GM12875 (cell line): ENCODE measurements at regions not wholly inside any gene's neighbourhood (a gene's known extent, or its start where the extent isn't known, plus 50 kb on each side); places are given as distances from the start of the nearest gene placed in this dataset.
"Not testable (repeated sequence)": the region's sequence is repeated elsewhere in the genome, so short reads cannot be mapped to it uniquely, and the experiment has no call there.

Experiments
- H3K4me3 ChIP-seq: one replicate; pipeline ENCODE4 v1.5.1; 2011; ENCODE audit warnings: low read depth, low read length, control low read depth
- TF ChIP-seq, protein P1 (sequence below): IDR thresholded peaks from 2 replicates; pipeline ENCODE4 v1.5.1; 2011; ENCODE audit warnings: low read depth, mild to moderate bottlenecking, control low read depth, inconsistent platforms, low read length, moderate library complexity, borderline replicate concordance; ENCODE audit not compliant: insufficient read depth

DNA sequence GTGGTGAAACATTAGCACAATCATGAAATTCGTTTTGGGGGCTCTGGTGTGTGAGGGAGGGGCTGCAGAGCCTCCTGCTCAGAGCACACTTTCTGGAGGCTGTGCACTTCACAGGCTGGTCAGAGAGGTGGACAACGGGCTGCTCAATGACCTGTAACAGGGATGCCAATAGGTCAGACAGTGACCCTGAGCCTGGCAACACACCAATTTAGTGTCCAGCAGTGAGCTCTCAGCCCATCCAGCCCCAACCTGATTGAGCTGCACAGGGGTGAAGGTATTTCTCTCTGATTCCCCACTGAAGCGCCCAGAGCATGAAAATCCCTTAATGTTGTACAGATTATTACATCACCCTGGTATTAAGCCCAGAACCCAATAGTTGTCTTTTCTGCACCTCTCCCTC lies 191.3 kb upstream of the ZNF32 start:
- H3K4me3 ChIP-seq: no peak overlapping the region
- TF ChIP-seq, protein P1, sequence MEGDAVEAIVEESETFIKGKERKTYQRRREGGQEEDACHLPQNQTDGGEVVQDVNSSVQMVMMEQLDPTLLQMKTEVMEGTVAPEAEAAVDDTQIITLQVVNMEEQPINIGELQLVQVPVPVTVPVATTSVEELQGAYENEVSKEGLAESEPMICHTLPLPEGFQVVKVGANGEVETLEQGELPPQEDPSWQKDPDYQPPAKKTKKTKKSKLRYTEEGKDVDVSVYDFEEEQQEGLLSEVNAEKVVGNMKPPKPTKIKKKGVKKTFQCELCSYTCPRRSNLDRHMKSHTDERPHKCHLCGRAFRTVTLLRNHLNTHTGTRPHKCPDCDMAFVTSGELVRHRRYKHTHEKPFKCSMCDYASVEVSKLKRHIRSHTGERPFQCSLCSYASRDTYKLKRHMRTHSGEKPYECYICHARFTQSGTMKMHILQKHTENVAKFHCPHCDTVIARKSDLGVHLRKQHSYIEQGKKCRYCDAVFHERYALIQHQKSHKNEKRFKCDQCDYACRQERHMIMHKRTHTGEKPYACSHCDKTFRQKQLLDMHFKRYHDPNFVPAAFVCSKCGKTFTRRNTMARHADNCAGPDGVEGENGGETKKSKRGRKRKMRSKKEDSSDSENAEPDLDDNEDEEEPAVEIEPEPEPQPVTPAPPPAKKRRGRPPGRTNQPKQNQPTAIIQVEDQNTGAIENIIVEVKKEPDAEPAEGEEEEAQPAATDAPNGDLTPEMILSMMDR: no peak

DNA sequence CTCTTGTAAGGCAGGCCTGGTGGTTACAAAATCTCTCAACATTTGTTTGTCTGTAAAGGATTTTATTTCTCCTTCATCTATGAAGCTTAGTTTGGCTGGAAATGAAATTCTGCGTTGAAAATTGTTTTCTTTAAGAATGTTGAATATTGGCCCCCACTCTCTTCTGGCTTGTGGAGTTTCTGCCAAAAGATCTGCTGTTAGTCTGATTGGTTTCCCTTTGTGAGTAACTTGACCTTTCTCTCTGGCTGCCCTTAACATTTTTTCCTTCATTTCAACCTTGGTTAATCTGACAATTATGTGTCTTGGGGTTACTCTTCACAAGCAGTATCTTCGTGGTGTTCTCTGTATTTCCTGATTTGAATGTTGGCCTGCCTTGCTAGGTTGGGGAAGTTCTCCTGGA lies 186.1 kb upstream of the ZNF32 start:
- not testable (repeated sequence) for H3K4me3 ChIP-seq

DNA sequence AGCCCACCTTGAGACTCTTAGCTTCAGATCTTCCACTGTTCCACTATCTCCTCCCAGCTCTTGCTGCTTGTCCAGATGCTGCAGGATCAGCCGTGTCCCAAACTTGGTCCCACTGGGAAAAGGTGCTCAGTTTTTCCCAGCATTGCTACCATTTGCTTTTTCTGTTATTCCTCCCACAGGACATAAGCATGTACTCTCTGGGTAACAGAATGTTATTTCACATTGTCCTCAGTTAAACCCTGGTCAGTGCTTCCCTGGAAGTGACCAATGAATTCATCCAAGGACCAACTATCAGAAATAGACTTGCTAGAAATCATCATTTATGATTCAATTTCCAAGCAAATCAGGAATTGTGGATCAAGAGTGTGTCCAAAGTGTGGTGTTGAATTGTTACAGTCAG lies 179.2 kb upstream of the ZNF32 start:
- TF ChIP-seq, protein P1: no peak

DNA sequence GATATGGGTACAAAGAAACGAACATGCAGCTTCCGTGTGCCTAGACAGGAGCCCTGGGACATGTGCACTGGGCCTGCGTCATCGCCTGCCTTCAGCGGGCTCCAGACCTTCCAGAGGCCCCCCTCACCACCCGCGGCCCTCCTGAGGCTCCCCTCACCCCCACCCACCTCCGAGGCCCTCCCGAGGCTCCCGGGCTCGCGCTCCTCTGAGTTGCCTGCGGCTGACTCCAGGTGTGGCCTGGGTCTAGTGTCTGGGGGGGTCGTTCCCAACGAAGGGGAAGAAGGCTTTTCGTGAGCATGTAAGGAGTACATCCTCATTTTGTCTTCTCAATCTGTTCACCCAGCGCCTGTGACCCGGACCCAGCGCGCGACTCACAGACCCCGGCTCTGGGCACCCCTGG lies 177.3 kb upstream of the ZNF32 start:
- H3K4me3 ChIP-seq: no peak overlapping the region
- TF ChIP-seq, protein P1: no peak

More for the DNA sequence above, 179.2 kb upstream of the ZNF32 start:
- no peak overlapping the region for H3K4me3 ChIP-seq

DNA sequence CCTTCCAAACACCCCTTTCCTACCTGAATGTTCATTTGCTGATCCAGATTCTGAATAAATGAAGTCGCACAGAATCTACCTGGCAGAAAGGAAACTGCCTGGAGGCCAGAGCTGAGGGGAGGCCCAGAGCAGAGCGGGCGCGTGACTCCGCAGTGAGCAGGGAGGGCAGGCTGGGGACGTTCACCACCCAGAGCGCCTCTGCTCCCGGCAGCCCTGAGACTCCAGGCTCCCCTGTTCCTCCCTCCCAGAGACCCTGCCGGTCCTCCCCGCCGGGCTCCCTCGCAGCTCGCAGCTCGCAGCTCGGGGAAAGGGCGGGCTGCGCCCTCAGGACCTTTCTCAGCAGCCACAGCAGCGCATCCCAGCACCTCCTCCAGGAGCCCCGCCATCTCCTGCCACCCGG lies 176.7 kb upstream of the ZNF32 start:
- TF ChIP-seq, protein P1: no peak
- no peak overlapping the region for H3K4me3 ChIP-seq

DNA sequence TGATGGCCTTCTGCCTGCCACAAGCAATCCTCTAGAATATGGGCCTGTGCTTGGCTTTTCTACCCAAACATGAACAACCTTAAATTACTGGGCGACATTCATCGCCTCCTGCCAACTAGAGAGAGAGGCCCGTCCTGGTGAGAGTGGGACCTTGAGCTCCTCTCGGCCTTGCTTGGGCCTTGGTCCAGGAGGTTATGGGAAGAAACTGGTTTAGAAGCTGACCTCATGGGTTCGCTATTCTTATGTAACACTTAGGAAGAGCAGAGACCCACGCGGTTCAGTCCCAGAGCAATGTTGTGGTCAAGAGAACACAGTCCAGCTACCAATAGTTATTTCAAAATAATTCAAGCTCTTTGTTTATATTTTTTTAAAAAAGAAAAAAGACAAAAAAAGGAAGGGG lies 176.3 kb upstream of the ZNF32 start:
- TF ChIP-seq, protein P1: no peak
- no peak overlapping the region for H3K4me3 ChIP-seq

DNA sequence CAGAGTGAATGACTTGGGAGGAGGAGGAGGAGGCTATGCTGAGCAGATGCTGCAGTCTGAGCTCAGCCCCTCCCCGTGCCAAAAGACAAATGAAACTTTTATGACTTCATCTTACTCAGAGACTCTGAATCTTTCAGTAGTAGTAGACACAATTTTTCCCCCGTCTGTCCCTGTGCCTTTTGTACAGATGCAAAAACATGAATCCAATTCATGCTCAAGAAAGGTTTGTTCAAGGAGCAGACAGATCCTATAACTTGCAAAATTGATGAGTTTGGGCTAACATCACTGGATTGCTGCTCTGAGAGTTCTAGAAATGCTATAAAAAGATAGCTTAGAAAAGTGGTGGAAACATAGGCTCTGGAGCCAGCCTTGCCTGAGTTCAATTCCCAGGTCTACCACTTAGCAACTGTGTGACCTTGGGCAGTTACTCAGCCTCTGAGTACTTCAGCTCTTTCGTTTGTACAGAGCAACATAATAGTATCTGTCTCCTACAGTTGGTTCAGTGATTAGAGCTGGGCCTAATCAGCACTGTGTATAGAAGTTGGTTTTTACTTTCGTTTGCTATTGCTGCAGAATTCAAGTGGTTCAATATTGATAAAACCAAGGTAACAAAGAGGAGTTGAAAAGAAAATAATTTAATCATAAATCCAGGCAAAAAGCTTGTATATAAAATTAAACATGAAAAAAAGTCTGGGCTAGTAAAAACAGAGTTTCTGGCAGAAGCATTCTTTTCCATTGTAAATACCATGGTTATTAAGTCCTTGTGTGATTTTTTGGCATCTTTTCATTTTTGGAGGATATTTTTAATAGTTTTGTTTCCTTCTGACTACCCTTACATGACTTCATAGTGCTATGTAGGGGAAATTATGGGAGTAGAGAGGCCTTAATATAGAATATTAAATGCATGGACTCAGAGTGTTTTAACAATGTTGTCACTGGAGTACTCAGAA lies 174.2 kb upstream of the ZNF32 start:
- no peak overlapping the region for H3K4me3 ChIP-seq
- TF ChIP-seq, protein P1: no peak
